NOMO-1 (cell line): ENCODE measurements at regions not wholly inside any gene's neighbourhood (a gene's known extent, or its start where the extent isn't known, plus 50 kb on each side); places are given as distances from the start of the nearest gene placed in this dataset.
"Not testable (repeated sequence)": the region's sequence is repeated elsewhere in the genome, so short reads cannot be mapped to it uniquely, and the experiment has no call there.

Experiments used
- DNase-seq, 2 experiments: peaks; one replicate each; lab custom pipeline; 2025; ENCODE audit not compliant: unreplicated experiment in 2 of 2; lab: John Stamatoyannopoulos, UW

DNA sequence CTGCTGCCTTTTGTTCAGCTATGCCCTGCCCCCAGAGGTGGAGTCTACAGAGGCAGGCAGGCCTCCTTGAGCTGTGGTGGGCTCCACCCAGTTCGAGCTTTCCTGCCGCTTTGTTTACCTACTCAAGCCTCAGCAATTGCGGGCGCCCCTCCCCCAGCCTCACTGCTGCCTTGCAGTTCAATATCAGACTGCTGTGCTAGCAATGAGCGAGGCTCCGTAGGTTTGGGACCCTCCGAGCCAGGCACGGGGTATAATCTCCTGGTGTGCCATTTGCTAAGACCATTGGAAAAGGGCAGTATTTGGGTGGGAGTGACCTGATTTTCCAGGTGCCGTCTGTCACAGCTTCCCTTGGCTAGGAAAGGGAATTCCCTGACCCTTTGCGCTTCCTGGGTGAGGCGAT is 51.9 kb downstream of the DIPK2A start:
- DNase-seq = not testable (repeated sequence)

DNA sequence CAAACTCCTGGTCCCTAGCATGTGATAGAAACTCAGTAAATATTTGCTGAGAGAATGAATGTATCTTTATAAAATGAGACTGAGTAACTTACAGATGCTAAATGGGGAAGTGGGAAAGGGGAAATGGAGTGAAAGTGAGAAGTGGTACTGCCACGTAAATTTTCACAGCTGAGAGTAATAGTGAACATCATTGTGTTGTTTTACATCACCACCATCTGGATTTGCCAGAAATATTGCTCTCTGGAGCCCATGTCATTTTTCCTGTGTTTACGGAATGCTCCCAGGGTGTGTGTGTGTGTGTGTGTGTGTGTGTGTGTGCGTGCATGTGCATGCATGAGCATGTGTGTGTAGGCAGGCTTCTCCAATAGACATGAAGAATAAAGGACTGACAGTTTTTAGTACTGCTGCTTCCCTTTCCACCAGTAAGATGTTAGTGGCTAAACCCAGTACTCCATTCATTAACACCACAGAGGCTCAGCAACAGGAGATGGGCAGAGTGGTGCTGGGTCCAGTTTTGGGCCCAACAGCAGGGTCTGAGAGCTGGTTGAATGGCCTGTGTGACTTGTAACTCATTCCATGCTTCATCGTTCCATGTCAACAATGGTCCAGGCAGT is 57.3 kb downstream of the DIPK2A start:
- peak; percentile 78 to 96 for DNase-seq

DNA sequence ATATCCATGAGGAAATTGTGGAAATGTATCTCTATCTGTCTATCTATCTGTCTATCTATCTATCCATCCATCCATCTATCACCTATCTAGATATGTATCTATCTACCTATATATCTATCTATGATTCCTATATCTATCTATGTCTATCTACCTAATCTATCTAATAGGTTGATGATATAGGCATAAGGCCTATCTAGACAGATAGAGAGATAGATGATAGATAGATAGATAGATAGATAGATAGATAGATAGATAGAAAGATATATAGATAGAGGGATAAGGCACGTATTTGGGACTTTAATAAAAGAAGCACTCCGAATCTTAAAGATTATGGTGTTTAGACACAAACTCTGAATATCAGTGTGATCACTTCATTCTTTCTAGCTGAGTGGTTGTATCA is 58.1 kb downstream of the DIPK2A start:
- no peak for DNase-seq

DNA sequence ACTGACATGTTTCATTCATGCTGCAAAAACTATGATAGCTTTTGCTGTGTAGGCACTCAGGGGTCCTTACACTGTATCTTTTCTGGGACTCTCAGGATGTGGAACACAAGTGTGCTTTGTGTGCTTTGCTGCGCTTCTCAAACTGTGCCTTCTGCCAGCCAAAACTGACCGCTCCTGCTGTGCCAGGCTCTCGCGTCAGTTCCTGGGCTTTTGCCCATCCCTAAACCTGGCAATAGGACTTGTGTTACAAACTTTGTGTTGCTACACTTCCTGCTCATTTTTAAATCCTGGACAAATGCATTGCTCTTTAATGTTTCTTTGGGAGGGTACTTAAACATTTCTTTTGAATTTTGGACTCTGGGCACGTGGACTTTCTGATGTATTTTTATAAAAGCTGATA is 60.3 kb downstream of the DIPK2A start:
- no peak for DNase-seq

DNA sequence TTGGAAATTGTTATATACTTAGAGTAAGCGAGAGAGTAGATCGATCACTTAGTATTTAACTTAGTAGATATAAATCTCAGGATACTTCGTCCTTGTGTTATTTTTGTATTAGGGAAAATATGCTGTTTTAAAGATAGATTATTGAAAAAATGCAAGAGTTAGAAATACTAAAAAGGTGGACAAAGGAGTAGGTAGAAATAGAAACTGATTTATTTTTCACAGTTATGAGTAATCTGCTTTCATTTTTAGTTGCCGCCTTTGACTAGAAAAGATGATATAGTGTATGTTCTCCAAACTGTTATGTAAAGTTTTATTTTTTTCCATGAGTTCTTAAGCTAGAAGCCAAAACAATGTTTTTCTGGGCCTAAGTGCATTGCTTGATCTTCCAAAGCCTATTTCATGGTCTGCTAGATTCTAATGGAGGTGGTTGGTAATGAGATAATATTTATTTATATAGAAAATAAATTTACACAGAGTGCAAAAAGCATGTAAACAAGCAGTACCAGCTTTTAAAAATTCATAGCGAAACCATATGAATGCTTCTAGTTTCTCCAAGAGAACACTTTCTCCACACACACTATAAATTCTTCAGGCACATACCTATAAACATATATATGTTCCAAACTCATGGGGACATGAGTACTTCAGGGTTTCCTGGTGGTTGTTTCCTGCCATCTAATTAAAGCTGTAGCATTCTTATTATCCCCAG is 61.1 kb downstream of the DIPK2A start:
- DNase-seq = no peak

DNA sequence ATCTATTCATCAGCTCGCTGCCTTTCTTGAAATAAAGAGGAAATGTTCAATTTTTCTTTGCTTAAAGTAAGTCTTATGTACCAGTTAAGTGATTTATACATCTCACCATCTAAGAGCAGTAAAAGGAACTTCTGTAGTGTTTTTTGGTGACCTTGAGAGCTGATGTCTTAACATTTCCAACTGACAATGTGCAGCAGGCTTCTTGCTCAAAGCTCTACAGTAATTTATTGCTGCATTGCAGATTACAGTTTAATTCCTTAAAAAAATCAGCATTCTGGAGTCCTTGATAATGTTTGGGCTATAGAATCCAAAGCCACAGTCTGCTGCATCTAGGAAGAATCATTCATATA is 61.6 kb downstream of the DIPK2A start:
- DNase-seq = peak; percentile 9 to 59

DNA sequence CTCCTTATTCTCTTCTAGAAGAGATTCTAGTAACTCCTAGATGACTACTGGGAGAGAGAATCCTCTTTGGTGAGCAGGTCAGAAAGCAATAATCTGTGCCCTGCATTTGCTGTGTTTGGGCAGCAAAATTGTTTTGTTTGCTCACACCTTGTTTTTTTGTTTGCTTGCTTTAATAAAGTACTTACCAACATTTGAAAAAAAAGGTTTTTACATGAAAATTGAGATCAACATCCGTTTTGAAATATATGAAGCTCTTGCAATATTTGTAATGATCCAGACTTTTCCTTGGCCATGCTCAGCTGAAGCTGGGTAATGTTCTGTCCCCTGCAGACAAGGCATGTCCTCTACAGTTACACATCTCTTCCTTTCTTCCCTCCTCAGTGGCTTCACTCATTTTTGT is 62.2 kb downstream of the DIPK2A start:
- no peak for DNase-seq

DNA sequence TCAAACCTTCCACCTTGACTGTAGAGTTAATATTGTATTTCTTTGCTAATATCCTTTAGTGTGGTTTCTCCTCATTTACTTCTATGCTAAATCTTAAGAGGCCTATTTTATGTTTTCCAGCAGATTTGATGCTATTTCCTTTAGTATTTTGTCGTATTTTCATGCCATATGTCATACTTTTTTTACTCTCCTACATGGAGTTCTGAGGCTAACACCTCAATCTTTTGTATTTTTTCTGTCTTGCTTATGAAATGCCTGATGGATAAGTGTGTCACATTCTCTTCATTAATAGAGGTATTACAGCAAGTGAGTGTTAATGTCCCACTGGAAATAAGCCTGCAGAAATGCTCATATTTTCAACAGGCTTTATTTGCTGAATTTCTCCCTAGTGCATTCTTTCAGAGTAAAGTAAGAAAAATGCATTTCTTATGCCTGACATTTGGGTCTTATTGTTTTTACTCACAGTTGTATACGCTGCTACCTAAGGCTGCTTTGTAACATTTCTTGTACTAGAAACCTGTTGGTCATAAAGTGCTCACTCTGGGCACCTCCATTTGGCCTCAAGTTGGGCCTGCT is 63.2 kb downstream of the DIPK2A start:
- no peak for DNase-seq

DNA sequence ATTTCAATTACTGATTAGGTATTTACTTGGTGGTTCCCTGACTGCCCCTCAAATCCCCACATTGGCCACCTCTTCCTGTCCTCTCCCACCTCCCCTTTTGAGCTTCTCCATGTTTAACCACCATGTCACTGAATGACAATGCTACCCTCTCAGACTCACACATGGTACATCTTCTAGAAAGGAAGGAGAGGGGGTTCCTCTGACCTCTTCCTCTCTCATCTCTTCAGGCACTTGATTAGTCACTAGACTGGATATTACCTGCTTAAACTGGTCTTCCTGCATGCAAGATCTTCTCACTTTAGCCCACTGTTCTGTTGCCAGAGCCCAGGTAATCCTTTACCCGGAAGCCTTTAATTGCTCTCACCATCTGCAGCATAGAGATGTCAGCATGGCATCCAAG is 64.9 kb downstream of the DIPK2A start:
- DNase-seq = no peak

DNA sequence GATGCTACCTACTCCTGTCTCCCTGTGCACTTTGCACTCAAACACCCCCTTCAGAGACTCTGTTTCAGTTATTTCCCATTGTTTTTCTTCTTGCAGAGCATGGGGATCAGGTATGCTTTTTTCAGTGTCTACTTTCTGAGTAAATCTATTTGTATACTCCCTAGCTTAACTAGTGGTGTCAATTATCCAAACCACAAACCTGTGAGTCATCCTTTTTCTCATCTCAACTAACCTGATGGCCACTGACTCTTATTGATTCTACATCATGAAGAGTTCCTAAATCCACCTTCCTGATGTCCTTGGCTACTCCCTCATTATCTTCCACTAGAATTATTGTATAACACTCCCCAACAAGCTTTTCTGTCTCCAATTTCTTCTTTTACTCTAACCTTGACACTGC is 68.0 kb downstream of the DIPK2A start:
- peak in 1 of 2 experiments; percentile 12 for DNase-seq

DNA sequence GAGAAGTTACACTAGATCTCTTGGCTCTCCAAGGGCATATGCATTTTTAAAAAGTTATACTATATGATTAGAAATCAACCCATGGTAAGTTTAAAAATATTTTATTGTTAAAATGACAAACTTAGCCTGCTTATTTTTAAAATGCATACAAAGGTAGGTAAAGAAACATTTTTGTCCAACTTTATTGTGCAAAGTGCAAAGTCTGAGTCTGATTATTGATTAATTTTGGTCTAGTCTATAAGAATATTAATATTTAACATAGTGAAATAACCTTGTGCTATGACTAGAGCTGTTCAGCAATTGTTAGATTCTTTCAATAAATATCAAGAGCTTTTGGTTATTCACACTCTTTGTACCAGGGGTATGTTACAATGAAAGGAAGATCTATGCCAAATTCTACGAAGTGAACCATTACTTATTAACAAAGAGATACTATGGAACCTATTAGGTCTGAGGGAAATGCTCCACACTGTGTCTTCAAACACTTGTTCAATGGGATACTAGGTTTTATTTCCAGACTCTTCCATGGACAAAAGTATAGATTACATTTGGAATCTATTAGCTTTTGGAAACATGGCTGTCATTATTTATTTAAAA is 70.4 kb downstream of the DIPK2A start:
- DNase-seq = no peak

DNA sequence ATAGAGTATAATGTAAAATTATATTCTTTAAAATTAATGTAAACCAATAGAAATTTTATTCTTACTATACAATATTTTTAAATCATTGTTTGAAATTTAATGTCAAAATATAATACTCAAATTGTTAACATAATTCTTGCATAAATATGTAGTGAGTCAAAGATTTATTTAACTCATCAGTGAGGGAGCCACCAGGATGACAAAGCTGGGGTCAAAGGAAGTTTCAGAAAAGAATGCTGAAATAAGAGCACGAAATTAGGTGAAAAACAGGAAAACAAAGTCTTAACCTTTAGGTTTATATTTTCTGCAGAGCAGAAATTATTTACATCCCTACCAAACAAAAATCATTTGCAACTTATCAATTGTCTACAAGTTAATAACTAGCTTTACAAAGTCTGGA is 74.1 kb downstream of the DIPK2A start:
- no peak for DNase-seq

DNA sequence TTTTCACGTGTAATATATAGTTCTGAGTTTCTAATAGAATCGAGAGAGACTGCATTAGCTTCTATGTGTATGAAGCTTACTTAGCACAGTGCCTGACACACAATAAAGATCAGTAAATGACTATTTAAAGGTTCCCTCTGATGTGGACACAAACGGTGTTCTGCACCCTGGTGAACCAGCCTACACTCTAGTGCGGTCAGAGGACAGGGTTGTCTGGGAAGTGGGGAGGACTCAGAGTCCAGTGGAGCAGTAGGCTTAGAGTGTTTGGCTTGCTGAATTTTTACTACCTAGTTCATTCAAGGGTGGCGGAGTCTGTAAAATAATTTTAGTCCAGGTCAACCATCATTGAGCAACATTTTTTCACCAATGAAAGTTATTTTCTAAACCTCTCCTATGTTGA is 77.8 kb downstream of the DIPK2A start:
- DNase-seq = no peak

DNA sequence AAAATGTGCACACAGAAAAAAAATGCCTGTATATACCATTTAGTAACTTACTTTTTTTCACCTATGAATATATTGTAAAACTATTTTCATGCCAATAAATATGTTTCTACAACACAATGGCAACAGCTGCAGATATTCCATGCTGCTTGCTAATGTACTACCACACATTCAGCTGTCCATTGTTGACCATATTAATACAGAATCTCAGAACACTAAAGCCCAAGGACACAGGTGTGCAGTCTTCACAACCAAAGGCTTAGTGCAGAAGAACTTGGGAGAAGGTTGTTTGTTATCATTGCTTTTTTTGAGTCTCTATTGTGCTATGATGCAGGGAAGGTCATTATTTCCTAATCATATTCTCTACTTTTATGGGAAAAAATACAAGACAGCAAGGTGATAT is 79.6 kb downstream of the DIPK2A start:
- DNase-seq = no peak

DNA sequence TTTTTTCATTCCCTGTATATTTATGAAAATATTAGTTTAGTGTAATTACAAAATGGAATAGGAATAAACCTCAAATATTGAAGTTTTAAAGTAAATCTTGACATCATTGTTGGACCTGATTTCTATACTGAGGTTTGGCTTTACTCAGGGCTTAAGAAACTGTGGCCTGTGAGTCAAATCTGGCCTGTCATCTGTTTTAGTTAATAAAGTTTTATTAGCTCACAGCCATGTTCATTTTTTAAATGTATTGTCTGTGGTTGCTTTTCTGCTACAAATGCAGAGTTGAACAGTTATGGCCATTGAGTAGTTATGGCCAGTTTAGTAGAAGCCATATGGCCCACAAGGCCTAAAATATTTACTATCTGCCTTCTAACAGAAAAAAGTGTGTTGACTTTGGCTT is 80.7 kb downstream of the DIPK2A start:
- DNase-seq = no peak

DNA sequence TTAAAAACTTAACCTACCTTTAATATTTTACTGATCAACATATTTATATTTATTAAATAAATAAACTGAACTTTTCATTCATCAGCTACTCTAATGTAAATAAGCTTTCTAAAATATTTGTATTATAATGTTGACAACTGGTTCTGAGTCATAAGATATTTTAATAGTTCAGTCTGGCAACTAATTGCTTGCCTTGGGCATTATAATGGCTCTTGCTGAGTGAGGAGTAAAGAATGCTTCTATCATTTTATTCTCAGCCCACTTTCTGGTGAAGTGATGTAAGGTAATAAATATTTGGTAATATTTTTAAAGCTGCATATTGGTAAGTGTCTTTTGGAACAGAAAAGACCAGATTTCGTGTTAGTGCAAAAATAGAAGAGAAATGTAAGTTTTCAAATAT is 81.5 kb downstream of the DIPK2A start:
- no peak for DNase-seq

DNA sequence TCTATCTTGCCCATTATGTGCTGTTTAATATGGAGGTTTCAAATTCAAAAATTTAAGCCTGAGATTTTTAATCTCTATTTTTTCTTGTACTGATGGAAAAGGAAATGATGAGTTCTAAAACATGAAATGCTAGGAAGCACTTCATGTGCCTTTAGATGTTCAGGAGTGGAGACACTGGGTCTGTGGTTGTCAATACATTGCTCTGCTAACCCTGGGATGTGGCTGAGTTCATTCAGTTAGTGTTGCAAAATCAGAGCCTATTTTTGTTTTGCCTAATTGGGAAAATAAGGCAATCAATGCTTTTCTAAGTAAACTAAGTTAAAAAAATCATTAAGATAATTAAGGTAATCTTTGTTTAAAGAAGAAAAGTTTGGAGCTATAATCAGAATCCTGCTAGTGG is 83.1 kb downstream of the DIPK2A start:
- no peak for DNase-seq

DNA sequence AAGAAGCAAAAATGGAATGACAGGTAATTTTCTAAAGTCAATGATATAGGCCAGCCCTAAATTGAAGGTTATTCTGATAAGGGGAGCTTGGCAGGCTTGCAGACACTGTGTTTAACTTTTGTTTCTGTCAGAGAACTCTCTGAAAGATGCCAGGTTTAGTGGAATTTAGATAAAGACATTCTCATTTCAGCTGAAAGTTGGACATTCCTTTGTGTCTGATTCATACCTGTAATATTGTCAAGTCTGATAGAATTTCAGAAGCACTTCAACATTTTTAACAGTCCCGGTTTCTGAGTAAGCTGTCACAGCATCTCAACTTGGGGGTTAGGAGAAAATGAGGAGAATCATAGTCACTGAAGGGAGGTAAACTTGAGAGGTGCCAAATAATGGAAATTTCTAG is 84.0 kb downstream of the DIPK2A start:
- no peak for DNase-seq

DNA sequence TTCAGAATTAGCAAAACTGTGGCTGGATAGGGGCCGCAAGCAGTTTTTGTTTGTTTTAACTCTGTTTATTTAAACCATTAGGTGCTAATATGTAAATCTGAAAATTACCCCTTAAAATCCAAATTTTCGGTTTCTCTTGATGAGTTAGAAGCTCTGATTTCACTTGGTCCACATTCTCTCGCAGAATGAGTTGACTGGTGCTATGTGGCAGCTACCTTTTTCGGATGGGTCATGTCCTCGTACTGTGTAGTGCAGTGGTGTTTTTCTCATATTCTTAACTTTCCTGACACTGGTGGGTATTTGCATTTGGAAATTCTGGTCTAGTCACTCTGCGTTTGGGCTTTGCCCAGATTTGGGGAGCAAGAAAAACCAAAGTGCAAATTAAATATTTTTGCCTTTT is 87.1 kb downstream of the DIPK2A start:
- no peak for DNase-seq

DNA sequence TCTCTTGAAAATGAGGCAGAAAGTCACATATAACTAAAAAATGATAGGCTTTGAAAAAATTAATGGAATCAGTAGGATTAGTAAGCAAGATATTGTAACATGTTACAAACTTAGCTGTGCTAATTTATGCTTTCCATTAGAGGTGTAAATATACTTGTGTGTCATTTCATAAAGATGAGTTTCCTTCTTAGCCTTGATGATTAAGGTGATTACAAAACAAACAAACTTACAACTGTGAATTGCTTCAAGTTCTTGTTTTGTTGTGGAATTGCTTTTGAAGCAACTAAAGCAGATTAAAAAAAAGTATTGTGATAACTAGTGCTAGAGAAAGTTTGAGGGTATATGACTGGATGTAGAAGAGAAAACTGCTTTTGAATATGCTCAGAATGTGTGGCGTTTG is 87.9 kb downstream of the DIPK2A start:
- no peak for DNase-seq

DNA sequence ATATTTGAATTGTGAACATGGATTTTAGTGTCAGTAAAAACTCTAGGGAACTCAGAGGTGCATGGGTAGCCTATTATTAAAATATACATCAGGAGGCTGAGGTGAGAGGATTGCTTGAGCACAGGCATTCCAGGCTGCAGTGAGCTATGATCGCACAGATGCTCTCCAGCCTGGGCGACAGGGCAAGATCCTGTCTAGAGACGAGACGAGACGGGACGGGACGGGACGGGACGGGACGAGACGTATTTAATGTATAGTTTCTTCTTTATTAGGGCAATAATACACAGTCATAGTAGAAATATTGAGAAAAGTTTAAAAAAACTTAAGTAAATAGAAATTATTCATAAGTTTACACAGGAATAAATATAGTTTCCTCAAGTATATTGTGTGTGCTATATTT is 89.3 kb downstream of the DIPK2A start:
- no peak for DNase-seq

DNA sequence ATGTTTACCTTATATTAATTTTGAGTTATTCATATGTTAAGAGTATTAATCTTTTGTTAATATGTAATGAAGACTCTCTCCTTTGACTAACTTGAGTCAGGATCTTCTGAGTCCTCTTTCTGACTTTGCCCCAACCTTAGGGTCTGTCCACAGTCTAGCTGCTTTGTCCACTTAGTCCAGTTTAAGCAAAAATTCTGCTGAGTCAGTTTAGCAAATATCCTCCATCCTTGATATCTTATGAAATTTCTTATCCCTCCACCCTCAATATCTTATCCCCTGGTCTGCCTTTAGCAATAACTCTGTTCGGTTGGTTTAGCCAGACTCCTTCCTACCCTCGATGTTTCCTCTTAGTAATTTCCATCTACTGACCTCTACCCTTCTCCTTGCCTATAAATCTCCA is 91.7 kb downstream of the DIPK2A start:
- DNase-seq = no peak
